HG03039 (cell line): ENCODE measurements at regions not wholly inside any gene's neighbourhood (a gene's known extent, or its start where the extent isn't known, plus 50 kb on each side); places are given as distances from the start of the nearest gene placed in this dataset.
"Not testable (repeated sequence)": the region's sequence is repeated elsewhere in the genome, so short reads cannot be mapped to it uniquely, and the experiment has no call there.

ENCODE experiments used
- ATAC-seq: cut with Tn5 transposase; IDR thresholded peaks from one replicate; pipeline ENCODE4 v1.9.1; 2021; ENCODE audit warnings: mild to moderate bottlenecking, moderate library complexity; ENCODE audit not compliant: unreplicated experiment

DNA sequence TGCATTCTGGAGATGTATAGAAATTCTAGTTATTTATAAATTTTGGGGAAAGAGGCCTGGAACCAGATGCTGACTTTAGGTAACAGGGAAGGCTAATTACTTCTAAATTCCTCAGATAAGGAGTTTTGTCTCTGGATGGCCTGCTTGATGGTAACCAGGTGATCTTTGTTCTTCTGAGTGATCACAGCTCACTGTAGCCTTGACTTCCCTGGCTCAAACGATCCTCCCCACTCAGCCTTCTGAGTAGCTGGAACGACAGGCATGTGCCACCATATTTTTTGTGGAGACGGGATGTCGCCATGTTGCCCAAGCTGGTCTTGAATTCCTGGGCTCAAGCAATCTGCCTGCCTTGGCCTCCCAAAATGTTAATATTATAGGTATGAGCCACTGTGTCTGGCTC is 54.4 kb upstream of the MSH6 start:
- ATAC-seq: no peak

- no peak for ATAC-seq
Observed at GRCh38 chr2:47727956-47728355, 55.0 kb upstream of the MSH6 start.

DNA sequence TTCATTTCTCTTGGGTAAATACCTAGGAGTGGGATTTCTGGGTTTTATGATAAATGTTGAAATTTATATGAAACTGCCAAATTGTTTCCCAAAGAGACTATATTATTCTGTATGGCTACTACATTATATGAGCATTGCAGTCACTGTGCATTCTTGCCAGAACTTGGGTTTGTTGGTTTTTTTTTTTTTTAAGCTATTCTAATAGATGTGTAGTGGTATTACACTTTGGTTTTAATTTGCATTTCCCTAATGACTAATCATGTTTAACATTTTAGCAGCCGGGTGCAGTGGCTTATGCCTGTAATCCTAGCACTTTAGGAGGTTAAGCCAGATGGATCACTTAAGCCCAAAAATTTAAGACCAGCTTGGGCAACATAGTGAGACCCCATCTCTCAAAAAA is 56.0 kb upstream of the MSH6 start:
- not testable (repeated sequence) for ATAC-seq

GRCh38 chr2:47725808-47726207 is 57.1 kb upstream of the MSH6 start:
- ATAC-seq: peak; percentile 27

DNA sequence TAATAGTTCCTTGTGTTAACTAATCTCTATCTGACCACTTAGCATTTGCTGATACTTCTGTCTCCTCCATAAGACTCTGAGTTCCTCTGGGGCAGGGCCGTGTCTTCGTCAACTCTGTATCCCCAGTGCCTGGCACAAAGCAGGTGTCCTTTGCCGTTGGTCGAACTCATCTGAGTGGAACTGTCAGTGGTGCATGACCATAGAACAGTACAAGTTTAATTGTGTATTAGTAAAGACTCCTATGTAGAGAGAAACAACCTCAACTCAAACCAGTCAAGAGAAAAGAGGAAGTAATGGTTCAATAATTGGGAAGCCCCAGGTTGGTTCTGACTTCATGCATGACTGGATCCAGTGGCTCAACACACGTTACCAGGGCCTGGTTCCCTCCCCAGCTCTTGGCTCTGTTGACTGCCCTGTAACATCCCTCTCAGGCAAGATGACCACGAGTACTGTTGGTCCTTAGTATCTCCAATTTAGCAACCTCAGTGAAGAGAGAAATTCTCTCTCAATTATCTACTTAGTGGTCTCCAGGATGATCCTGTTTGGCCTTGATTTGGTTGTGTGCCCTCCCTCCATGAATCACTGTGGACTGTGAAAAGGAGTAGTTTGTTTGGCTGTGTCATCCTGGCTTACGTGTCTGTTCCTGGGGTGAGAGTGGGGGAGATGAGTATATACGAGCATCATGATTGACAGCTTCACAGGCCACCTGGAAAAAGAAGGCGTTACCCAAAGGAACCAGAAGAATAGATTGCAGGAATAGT is 58.5 kb upstream of the MSH6 start:
- ATAC-seq: peak; percentile 81

DNA sequence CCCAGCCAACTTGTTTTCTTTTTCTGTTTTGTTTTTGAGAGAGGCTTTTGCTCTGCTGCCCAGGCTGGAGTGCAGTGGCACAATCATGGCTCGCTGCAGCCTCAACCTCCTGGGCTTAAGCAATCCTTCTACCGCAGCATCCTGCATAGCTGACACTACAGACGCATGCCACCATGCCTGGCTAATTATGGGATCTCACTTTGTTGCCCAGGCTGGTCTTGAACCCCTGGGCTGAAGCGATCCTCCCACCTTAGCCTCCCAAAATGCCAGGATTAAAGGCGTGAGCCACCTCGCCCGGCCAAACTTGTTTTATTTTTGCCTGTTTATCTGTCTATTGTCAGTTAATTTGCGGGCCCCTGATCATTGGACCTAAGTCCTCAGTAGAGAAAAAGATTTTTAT is 61.6 kb upstream of the MSH6 start:
- no peak for ATAC-seq

GRCh38 chr2:47720559-47720958 is 62.4 kb upstream of the MSH6 start:
- no peak for ATAC-seq

GRCh38 chr2:47720036-47720435 is 62.9 kb upstream of the MSH6 start:
- ATAC-seq: no peak

DNA sequence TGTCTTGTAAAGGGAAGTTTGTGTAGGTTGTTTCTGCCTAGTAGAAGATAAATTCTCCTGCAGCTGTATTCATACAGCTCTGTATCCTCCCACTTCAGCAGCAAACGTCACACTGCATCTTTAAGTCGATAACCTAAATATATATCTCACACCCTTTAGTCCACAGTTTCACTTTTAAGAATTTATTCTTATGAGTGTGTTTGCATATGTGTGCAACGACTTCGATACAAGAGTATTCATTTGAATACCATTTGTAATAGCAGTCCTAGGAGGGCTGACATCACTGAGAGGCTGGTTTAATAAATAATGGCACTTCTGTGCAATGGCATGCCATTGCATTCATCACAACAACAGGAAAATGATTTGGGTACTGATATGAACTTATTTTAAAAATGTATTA is 63.8 kb upstream of the MSH6 start:
- peak; percentile 61 for ATAC-seq

DNA sequence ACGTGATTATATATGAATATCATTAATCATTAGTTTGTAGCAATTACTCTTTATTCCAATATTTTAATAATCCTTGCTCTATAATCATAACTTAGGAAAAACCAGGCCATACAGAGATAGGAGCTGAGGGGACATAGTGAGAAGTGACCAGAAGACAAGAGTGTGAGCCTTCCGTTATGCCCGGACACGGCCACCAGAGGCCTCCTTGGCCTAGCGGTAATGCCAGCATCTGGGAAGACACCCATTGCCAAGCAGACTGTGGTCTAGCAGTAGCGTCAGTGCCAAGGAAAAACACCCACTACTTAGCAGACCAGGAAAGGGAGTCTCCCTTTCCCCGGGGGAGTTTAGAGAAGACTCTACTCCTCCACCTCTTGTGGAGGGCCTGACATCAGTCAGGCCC is 66.6 kb upstream of the MSH6 start:
- ATAC-seq: not testable (repeated sequence)

GRCh38 chr2:47715552-47715951 is 67.4 kb upstream of the MSH6 start:
- no peak for ATAC-seq

GRCh38 chr2:47708801-47709499 is 74.0 kb upstream of the MSH6 start:
- peak; percentile 82 for ATAC-seq

GRCh38 chr2:47704287-47704686 is 78.7 kb upstream of the MSH6 start:
- ATAC-seq: no peak

DNA sequence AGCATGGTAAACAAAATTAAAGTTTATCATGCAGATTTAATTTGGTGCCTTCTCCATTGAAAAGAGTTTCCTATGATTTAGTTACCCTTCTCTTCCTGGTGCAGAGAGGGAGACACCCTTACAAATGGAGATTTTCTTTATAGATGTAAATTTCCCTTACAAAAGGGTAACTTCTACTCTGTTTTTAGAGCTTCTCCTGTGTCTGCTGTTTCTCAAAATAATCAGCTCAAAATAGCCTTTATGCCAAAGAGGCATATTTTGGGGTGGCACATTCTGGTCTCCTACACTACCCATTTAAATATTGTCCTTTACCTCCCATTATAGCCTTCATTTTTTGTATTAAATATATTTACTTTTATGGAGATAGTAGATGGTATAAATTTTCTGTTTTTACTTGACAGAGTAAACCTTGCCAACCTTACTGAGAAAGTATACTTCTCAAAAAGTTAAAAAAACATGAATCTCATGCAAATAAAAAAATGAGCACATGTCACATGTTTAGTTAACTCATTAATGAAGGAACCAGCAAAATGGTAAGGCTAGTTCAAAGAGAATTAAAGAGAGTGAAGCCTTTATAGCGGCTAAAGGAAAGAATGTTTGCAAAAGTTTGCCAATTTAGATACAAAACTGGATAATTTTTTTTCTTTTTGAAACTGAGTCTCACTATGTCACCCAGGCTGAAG is 83.3 kb upstream of the MSH6 start:
- no peak for ATAC-seq

- ATAC-seq: not testable (repeated sequence)
Observed at GRCh38 chr2:47698436-47698972, 84.4 kb upstream of the MSH6 start.

DNA sequence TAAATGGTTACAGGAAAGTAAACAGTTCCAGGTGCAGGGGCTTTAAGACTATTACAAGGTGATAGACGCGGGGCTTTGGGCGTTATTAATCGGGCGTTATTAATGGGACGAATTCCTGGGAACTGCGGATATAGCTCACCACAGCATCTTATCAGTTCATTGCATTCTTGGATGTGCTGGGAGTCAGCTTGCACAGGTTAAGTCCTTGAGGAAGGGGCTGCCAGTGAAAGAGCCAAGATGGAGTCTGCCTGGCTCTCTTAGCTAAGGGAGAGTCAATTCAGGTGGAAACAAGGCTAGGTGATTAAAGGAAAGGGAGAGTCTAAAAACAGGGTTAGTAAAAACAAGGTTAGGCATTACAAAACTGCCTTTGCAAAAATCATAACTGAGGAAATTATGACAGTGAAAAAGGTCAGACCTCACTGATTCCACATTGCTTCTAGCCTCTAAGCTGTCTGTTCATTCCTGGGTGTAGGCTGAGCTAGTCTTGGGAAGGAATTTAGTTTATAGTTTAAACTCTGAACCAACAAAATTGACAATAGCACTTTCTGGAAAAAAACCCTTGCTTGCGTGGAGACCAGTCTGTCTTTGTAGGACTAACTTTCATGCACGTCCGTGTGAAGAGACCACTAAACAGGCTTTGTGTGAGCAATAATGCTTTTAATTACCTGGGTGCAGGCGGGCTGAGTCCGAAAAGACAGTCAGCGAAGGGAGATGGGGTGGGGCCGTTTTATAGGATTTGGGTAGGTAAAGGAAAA is 85.1 kb upstream of the MSH6 start:
- ATAC-seq: not testable (repeated sequence)

- peak; percentile 70 for ATAC-seq
Observed at GRCh38 chr2:47697000-47697601, 85.8 kb upstream of the MSH6 start.

DNA sequence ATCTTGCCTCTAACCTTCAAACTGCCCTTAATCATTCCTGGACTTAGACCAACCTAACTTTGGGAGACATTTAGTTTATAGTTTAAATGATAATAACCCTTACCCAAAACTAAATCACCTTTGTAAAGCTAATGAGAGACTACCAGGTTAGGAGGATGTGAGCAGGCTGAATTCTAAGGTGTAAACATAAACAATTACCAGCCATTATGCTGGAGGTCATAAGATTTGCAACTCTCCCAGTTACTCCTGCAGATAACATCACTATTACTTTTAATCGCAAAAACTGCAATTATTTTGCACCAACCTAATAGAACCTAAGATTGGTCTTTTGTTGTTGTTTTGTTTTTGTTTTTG is 86.5 kb upstream of the MSH6 start:
- no peak for ATAC-seq

- no peak for ATAC-seq
Observed at GRCh38 chr2:47695800-47696477, 87.0 kb upstream of the MSH6 start.

DNA sequence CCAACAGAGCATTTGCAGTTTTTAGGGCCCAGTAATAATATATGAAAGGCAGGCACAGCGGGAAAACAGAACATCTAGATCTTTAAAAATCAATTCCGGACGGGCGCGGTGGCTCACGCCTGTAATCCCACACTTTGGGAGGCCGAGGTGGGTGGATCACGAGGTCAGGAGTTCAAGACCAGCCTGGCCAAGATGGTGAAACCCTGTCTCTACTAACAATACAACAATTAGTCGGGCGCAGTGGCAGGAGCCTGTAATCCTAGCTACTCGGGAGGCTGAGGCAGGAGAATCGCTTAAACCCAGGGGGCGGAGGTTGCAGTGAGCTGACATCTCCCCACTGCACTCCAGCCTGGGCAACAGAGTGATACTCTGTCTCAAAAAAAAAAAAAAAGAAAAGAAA is 88.5 kb upstream of the MSH6 start:
- ATAC-seq: not testable (repeated sequence)
